ENCODE measurements at regions not wholly inside any gene's neighbourhood (a gene's known extent, or its start where the extent isn't known, plus 50 kb on each side); places are given as distances from the start of the nearest gene placed in this dataset.

- no peaks in the 10 kb centered on the region for H4K20me1 ChIP-seq (ENCODE audit: insufficient read depth, low read length, poor library complexity, severe bottlenecking)
- H3K9me2 ChIP-seq (replicated peaks; ENCODE audit: low read depth, low read length), result no peaks in the 10 kb centered on the region
- H3K36me3 ChIP-seq (ENCODE audit: insufficient read depth, low read length), result no peaks in the 10 kb centered on the region
- no peaks in the 10 kb centered on the region for H3K4me1 ChIP-seq (ENCODE audit: insufficient read depth, low read length, poor library complexity, severe bottlenecking)
- H3K9me3 ChIP-seq (ENCODE audit: insufficient read depth, low read depth, low read length), result no peaks in the 10 kb centered on the region
- no peak for TF ChIP-seq EZH2phosphoT487 (IDR thresholded peaks at IDR 0.05; ENCODE audit: borderline replicate concordance)
- TF ChIP-seq CTCF (conservative IDR thresholded peaks at IDR 0.05; ENCODE audit: low read length), result no peak
- no peak overlapping the region for H3K9ac ChIP-seq (ENCODE audit: low read depth, low read length, poor library complexity, severe bottlenecking)
- no peaks in the 10 kb centered on the region for H3K79me2 ChIP-seq (ENCODE audit: insufficient read depth, low read length)
- no peak overlapping the region for H3K4me3 ChIP-seq (ENCODE audit: low read length, poor library complexity, severe bottlenecking)
- no peak overlapping the region for H2AFZ ChIP-seq (ENCODE audit: low read length)
- H3K4me2 ChIP-seq (ENCODE audit: low read depth, low read length, poor library complexity, severe bottlenecking), result no peak overlapping the region
- H3K27me3 ChIP-seq (ENCODE audit: insufficient read depth, low read length, poor library complexity, severe bottlenecking), result no peaks in the 10 kb centered on the region
- H3F3A ChIP-seq (ENCODE audit: low read depth), result no peaks in the 10 kb centered on the region
Measured at GRCh38 chr2:118296663-118297062, 208.4 kb downstream of the INSIG2 start.

GRCh38 chr2:118295592-118296390, 207.5 kb downstream of the INSIG2 start:
- H3K4me1 ChIP-seq (ENCODE audit: insufficient read depth, low read length, poor library complexity, severe bottlenecking), result no peaks in the 10 kb centered on the region
- H3K9me2 ChIP-seq (replicated peaks; ENCODE audit: low read depth, low read length), result no peaks in the 10 kb centered on the region
- H3K4me3 ChIP-seq (ENCODE audit: low read length, poor library complexity, severe bottlenecking), result no peak overlapping the region
- no peak for TF ChIP-seq EZH2phosphoT487 (IDR thresholded peaks at IDR 0.05; ENCODE audit: borderline replicate concordance)
- TF ChIP-seq CTCF (conservative IDR thresholded peaks at IDR 0.05; ENCODE audit: low read length), result no peak
- no peaks in the 10 kb centered on the region for H3F3A ChIP-seq (ENCODE audit: low read depth)
- H3K36me3 ChIP-seq (ENCODE audit: insufficient read depth, low read length), result no peaks in the 10 kb centered on the region
- H2AFZ ChIP-seq (ENCODE audit: low read length), result no peak overlapping the region
- H3K9ac ChIP-seq (ENCODE audit: low read depth, low read length, poor library complexity, severe bottlenecking), result no peak overlapping the region
- no peaks in the 10 kb centered on the region for H3K79me2 ChIP-seq (ENCODE audit: insufficient read depth, low read length)
- H4K20me1 ChIP-seq (ENCODE audit: insufficient read depth, low read length, poor library complexity, severe bottlenecking), result no peaks in the 10 kb centered on the region
- H3K27me3 ChIP-seq (ENCODE audit: insufficient read depth, low read length, poor library complexity, severe bottlenecking), result no peaks in the 10 kb centered on the region
- no peak overlapping the region for H3K4me2 ChIP-seq (ENCODE audit: low read depth, low read length, poor library complexity, severe bottlenecking)
- H3K9me3 ChIP-seq (ENCODE audit: insufficient read depth, low read depth, low read length), result no peaks in the 10 kb centered on the region

- no peak for TF ChIP-seq CTCF (conservative IDR thresholded peaks at IDR 0.05; ENCODE audit: low read length)
- no peak for TF ChIP-seq EZH2phosphoT487 (IDR thresholded peaks at IDR 0.05; ENCODE audit: borderline replicate concordance)
- Histone ChIP-seq H3K36me3 (ENCODE audit: insufficient read depth, low read length) (no peaks in the 10 kb centered on the region), H3K9me3 (ENCODE audit: insufficient read depth, low read depth, low read length) (no peaks in the 10 kb centered on the region), H2AFZ (ENCODE audit: low read length) (no peak overlapping the region), H3K27me3 (ENCODE audit: insufficient read depth, low read length, poor library complexity, severe bottlenecking) (no peaks in the 10 kb centered on the region), H4K20me1 (ENCODE audit: insufficient read depth, low read length, poor library complexity, severe bottlenecking) (no peaks in the 10 kb centered on the region), H3K9ac (ENCODE audit: low read depth, low read length, poor library complexity, severe bottlenecking) (no peak overlapping the region), H3K79me2 (ENCODE audit: insufficient read depth, low read length) (no peaks in the 10 kb centered on the region), H3F3A (ENCODE audit: low read depth) (no peaks in the 10 kb centered on the region), H3K4me3 (ENCODE audit: low read length, poor library complexity, severe bottlenecking) (no peak overlapping the region), H3K4me1 (ENCODE audit: insufficient read depth, low read length, poor library complexity, severe bottlenecking) (no peaks in the 10 kb centered on the region), H3K9me2 (replicated peaks; ENCODE audit: low read depth, low read length) (no peaks in the 10 kb centered on the region), H3K4me2 (ENCODE audit: low read depth, low read length, poor library complexity, severe bottlenecking) (no peak overlapping the region)
Measured at GRCh38 chr2:118294063-118294462, 205.8 kb downstream of the INSIG2 start.
